Endothelial cell of umbilical vein (primary cell): ENCODE measurements at regions not wholly inside any gene's neighbourhood (a gene's known extent, or its start where the extent isn't known, plus 50 kb on each side); places are given as distances from the start of the nearest gene placed in this dataset.

Experiments
- BruUV-seq: library from RNA; stranded (reverse); fragments of 400-500 nt; replicated peaks from 2 replicates; lab custom pipeline; 2021; lab: Mats Ljungman, UMichigan
- CTCF ChIA-PET: fragments of 300-600, 350-600 bp; sonication (Branson Sonifier 250); formaldehyde crosslinking; loops from one replicate; lab custom pipeline; 2021; ENCODE audit warnings: antibody characterized with exemption, inconsistent platforms; lab: Charles Lee
- POLR2A ChIA-PET: fragments of 300-600, 350-600 bp; sonication (Branson Sonifier 250); formaldehyde crosslinking; loops from one replicate; lab custom pipeline; 2021; ENCODE audit warnings: antibody characterized with exemption, inconsistent platforms; lab: Charles Lee
- DNase-seq: peaks from one replicate; pipeline ENCODE4 v3.0.0-alpha.2; 2011; ENCODE audit warnings: low read depth, low spot score
- FAIRE-seq: peaks from 2 replicates; lab custom pipeline; 2011; peaks lifted over from hg19 to GRCh38; lab: Jason Lieb, UNC
- H2AFZ ChIP-seq: 2 replicates; pipeline ENCODE4 v1.6.0; 2012; ENCODE audit warnings: low read depth, low read length, control low read depth, inconsistent platforms
- H3K27ac ChIP-seq: 2 replicates; pipeline ENCODE4 v1.5.1; 2011; ENCODE audit warnings: low read depth, mild to moderate bottlenecking, control low read depth, low read length, moderate library complexity; ENCODE audit not compliant: insufficient read depth
- H3K27me3 ChIP-seq, 2 experiments: 2 replicates each; pipeline versions ENCODE4 v1.6.0 to v1.6.1; 2011; ENCODE audit warnings: low read length in 2 of 2, mixed read lengths in 1 of 2; ENCODE audit not compliant: control insufficient read depth in 2 of 2, insufficient read depth in 2 of 2
- H3K36me3 ChIP-seq, 2 experiments: 2 replicates in 1 of 2; 3 replicates in 1 of 2; pipeline ENCODE4 v1.5.1; 2011; ENCODE audit warnings: low read length in 2 of 2, mild to moderate bottlenecking in 1 of 2, moderate library complexity in 1 of 2; ENCODE audit not compliant: control insufficient read depth in 2 of 2, insufficient read depth in 2 of 2; ENCODE audit errors: extremely low read depth in 1 of 2
- H3K4me1 ChIP-seq: 3 replicates; pipeline ENCODE4 v1.5.1; 2011; ENCODE audit warnings: mild to moderate bottlenecking, low read length; ENCODE audit not compliant: control insufficient read depth, insufficient read depth; ENCODE audit errors: extremely low read depth
- H3K4me2 ChIP-seq: 2 replicates; pipeline ENCODE4 v1.6.1; 2011; ENCODE audit warnings: low read length, control low read depth, mixed read lengths; ENCODE audit not compliant: insufficient read depth
- H3K4me3 ChIP-seq, 3 experiments: fragments of 200-600 bp in 1 of 3; sonication (generic), shearing (Covaris generic) in 1 of 3; replicated peaks in 1 of 3; 2 replicates each; pipeline ENCODE4 v1.5.1; 2011 to 2016; ENCODE audit warnings: control low read depth in 3 of 3, low read length in 3 of 3, mild to moderate bottlenecking in 2 of 3, inconsistent platforms in 1 of 3, low read depth in 1 of 3, moderate library complexity in 1 of 3; ENCODE audit not compliant: insufficient read depth in 1 of 3
- H3K79me2 ChIP-seq: 2 replicates; pipeline ENCODE4 v1.6.0; 2012; ENCODE audit warnings: low read length, inconsistent platforms; ENCODE audit not compliant: control insufficient read depth, insufficient read depth
- H3K9ac ChIP-seq: replicated peaks from 2 replicates; pipeline ENCODE3; 2011; ENCODE audit warnings: low read length, control low read depth; ENCODE audit not compliant: insufficient read depth; ENCODE audit errors: extremely low read depth
- H3K9me1 ChIP-seq: replicated peaks from 3 replicates; pipeline ENCODE4 v1.6.0; 2011; ENCODE audit warnings: mild to moderate bottlenecking, low read length; ENCODE audit not compliant: control insufficient read depth, insufficient read depth; ENCODE audit errors: extremely low read depth
- H3K9me3 ChIP-seq: replicated peaks from 2 replicates; pipeline ENCODE4 v1.5.1; 2012; ENCODE audit warnings: low read length, inconsistent platforms; ENCODE audit not compliant: control insufficient read depth, insufficient read depth
- H4K20me1 ChIP-seq: replicated peaks from 2 replicates; pipeline ENCODE3; 2011; ENCODE audit warnings: mild to moderate bottlenecking, low read length; ENCODE audit not compliant: control insufficient read depth, insufficient read depth; ENCODE audit errors: extremely low read depth
- EZH2 ChIP-seq: IDR thresholded peaks from 2 replicates; pipeline ENCODE4 v1.6.1; 2012; ENCODE audit warnings: borderline replicate concordance, low read depth, mild to moderate bottlenecking, moderate library complexity, low read length, inconsistent platforms; ENCODE audit not compliant: severe bottlenecking
- FOS ChIP-seq: IDR thresholded peaks from 2 replicates; pipeline ENCODE4 v1.6.1; 2011; ENCODE audit warnings: mild to moderate bottlenecking, low read length, moderate library complexity, borderline replicate concordance; ENCODE audit not compliant: insufficient read depth
- GATA2 ChIP-seq: IDR thresholded peaks from 2 replicates; pipeline ENCODE4 v1.7.0; 2011; ENCODE audit warnings: low read depth, mild to moderate bottlenecking, moderate library complexity, mixed read lengths, low read length; ENCODE audit not compliant: insufficient read length, insufficient read depth
- JUN ChIP-seq: IDR thresholded peaks from 2 replicates; pipeline ENCODE4 v1.6.1; 2011; ENCODE audit warnings: borderline replicate concordance, low read depth; ENCODE audit not compliant: insufficient read length, insufficient read depth
- MYC ChIP-seq: IDR thresholded peaks from one replicate; pipeline ENCODE4 v1.6.1; 2011; ENCODE audit warnings: mild to moderate bottlenecking, low read depth, low read length
- POLR2A ChIP-seq: IDR thresholded peaks from 2 replicates; pipeline ENCODE4 v1.6.1; 2012; ENCODE audit warnings: low read depth, mild to moderate bottlenecking, control low read depth, low read length
- POLR2AphosphoS5 ChIP-seq: IDR thresholded peaks from 2 replicates; pipeline ENCODE4 v1.6.1; 2012; ENCODE audit warnings: low read depth, mild to moderate bottlenecking, control low read depth, low read length, moderate library complexity; ENCODE audit not compliant: insufficient read depth
- dilution Hi-C: fragments of 300-500 bp; cut with MboI; formaldehyde crosslinking; loops from one replicate; pipeline ENCODE4 v1.15.0; 2019; ENCODE audit warnings: low sequenced_read_pairs; ENCODE audit not compliant: extremely low pct_ligation_motif_present
- intact Hi-C: fragments of 100-400 bp; cut with micrococcal nuclease; formaldehyde crosslinking; loops from one replicate; pipeline ENCODE4 v1.10.0; 2022
- TF ChIP-seq, protein P1 (sequence below), 2 donors: IDR thresholded peaks; 1 replicate in 1 of 2; 2 replicates in 1 of 2; pipeline ENCODE4 v1.5.1; 2011; ENCODE audit warnings: low read length in 2 of 2, mild to moderate bottlenecking in 2 of 2, moderate library complexity in 2 of 2, control low read depth in 1 of 2, inconsistent platforms in 1 of 2, low read depth in 1 of 2; ENCODE audit not compliant: insufficient read depth in 1 of 2; ENCODE audit errors: extremely low read depth in 1 of 2
- TF ChIP-seq, protein P2 (sequence below): IDR thresholded peaks from 2 replicates; pipeline ENCODE4 v1.6.1; 2011; ENCODE audit not compliant: insufficient read depth, insufficient read length

DNA sequence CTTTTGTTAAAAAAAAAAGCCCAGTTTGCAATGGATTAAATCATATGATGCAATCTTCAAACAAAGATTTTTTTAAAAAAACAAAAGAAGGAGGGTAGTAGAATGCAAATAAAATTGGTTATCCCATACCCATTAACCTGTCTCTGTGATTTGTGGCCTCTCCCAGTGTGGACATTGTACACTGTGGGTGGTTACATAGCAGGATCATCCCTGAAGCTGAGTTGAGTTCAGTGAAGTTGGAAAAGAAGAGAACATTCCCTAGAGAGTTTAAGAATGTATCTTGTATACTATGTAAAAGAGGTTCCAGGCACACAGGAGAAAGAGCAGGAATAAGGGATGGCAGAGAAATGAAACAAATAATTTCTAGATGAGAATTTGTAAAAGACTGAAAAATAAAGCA is 142.4 kb upstream of the SLC16A7 start:
- Histone ChIP-seq H3K36me3 (no peaks in the 10 kb centered on the region), H3K79me2 (no peaks in the 10 kb centered on the region), H3K9me3 (no peaks in the 10 kb centered on the region), H3K27me3 (no peaks in the 10 kb centered on the region), H2AFZ (no peak overlapping the region), H3K9ac (no peak overlapping the region), H3K4me2 (no peak overlapping the region), H4K20me1 (no peaks in the 10 kb centered on the region), H3K4me1 (no peaks in the 10 kb centered on the region), H3K4me3 (no peak overlapping the region), H3K27ac (no peak overlapping the region), H3K9me1 (no peaks in the 10 kb centered on the region)
- DNase-seq (no peak), FAIRE-seq (no peak)
- no TSS peak for BruUV-seq
- intact Hi-C loops (no loop called here), dilution Hi-C loops (no loop called here)
- TF ChIP-seq FOS (no peak), EZH2 (no peak), GATA2 (no peak), MYC (no peak), JUN (no peak), POLR2A (no peak), POLR2AphosphoS5 (no peak)
- TF ChIP-seq, protein P1, sequence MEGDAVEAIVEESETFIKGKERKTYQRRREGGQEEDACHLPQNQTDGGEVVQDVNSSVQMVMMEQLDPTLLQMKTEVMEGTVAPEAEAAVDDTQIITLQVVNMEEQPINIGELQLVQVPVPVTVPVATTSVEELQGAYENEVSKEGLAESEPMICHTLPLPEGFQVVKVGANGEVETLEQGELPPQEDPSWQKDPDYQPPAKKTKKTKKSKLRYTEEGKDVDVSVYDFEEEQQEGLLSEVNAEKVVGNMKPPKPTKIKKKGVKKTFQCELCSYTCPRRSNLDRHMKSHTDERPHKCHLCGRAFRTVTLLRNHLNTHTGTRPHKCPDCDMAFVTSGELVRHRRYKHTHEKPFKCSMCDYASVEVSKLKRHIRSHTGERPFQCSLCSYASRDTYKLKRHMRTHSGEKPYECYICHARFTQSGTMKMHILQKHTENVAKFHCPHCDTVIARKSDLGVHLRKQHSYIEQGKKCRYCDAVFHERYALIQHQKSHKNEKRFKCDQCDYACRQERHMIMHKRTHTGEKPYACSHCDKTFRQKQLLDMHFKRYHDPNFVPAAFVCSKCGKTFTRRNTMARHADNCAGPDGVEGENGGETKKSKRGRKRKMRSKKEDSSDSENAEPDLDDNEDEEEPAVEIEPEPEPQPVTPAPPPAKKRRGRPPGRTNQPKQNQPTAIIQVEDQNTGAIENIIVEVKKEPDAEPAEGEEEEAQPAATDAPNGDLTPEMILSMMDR (IDR thresholded peaks at IDR 0.05; ENCODE audit: extremely low read depth in 1 of 2, insufficient read depth in 1 of 2, low read depth in 1 of 2, low read length in 2 of 2): no peak
- TF ChIP-seq, protein P2, sequence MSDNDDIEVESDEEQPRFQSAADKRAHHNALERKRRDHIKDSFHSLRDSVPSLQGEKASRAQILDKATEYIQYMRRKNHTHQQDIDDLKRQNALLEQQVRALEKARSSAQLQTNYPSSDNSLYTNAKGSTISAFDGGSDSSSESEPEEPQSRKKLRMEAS: no peak
- ChIA-PET POLR2A (no interaction called here), CTCF (no interaction called here)
